ENCODE measurements at regions not wholly inside any gene's neighbourhood (a gene's known extent, or its start where the extent isn't known, plus 50 kb on each side); places are given as distances from the start of the nearest gene placed in this dataset.
"Not testable (repeated sequence)": the region's sequence is repeated elsewhere in the genome, so short reads cannot be mapped to it uniquely, and the experiment has no call there.

GRCh38 chr12:116450406-116450910, 108.7 kb upstream of the MAP1LC3B2 start:
- Histone ChIP-seq H3K4me1 (ENCODE audit: low read depth) (peaks cover 5% of the 10 kb centered on the region), H3K9me3 (no peaks in the 10 kb centered on the region), H3K4me3 (no peak overlapping the region), H3K36me3 (ENCODE audit: low read depth) (no peaks in the 10 kb centered on the region)
- no peak for ATAC-seq
- intact Hi-C loops (cut with DNase I, micrococcal nuclease) = no loop called here
- TF ChIP-seq CTCF (IDR thresholded peaks at IDR 0.05) = no peak
- no peak for DNase-seq

GRCh38 chr12:116452975-116453374, 106.2 kb upstream of the MAP1LC3B2 start:
- H3K4me3 ChIP-seq; DNase-seq; intact Hi-C loops (cut with DNase I, micrococcal nuclease); H3K9me3 ChIP-seq; ATAC-seq; H3K36me3 ChIP-seq (ENCODE audit: low read depth): not testable (repeated sequence)
- H3K4me1 ChIP-seq (ENCODE audit: low read depth) = peaks cover 11% of the 10 kb centered on the region

GRCh38 chr12:116453631-116454030, 105.5 kb upstream of the MAP1LC3B2 start:
- H3K36me3 ChIP-seq (ENCODE audit: low read depth) = no peaks in the 10 kb centered on the region
- no peaks in the 10 kb centered on the region for H3K9me3 ChIP-seq
- no peak for TF ChIP-seq CTCF (IDR thresholded peaks at IDR 0.05)
- peaks cover 11% of the 10 kb centered on the region for H3K4me1 ChIP-seq (ENCODE audit: low read depth)
- intact Hi-C loops (cut with DNase I, micrococcal nuclease) = no loop called here
- H3K4me3 ChIP-seq = no peak overlapping the region
- no peak for DNase-seq
- no peak for ATAC-seq

- intact Hi-C loops (cut with DNase I, micrococcal nuclease) = no loop called here
- no peaks in the 10 kb centered on the region for H3K9me3 ChIP-seq
- DNase-seq (no peak), ATAC-seq (no peak)
- peaks cover 11% of the 10 kb centered on the region for H3K4me1 ChIP-seq (ENCODE audit: low read depth)
- no peak overlapping the region for H3K4me3 ChIP-seq
- no peaks in the 10 kb centered on the region for H3K36me3 ChIP-seq (ENCODE audit: low read depth)
- TF ChIP-seq CTCF (IDR thresholded peaks at IDR 0.05) = no peak
These were observed 105.1 kb upstream of the MAP1LC3B2 start for GRCh38 chr12:116454076-116454475.

- DNase-seq (no peak), ATAC-seq (peak; percentile 47)
- H3K9me3 ChIP-seq = no peaks in the 10 kb centered on the region
- H3K4me3 ChIP-seq = no peak overlapping the region
- intact Hi-C loops (cut with DNase I, micrococcal nuclease) = no loop called here
- no peak for TF ChIP-seq CTCF (IDR thresholded peaks at IDR 0.05)
- H3K36me3 ChIP-seq (ENCODE audit: low read depth) = no peaks in the 10 kb centered on the region
- peaks cover 11% of the 10 kb centered on the region for H3K4me1 ChIP-seq (ENCODE audit: low read depth)
These were observed 104.2 kb upstream of the MAP1LC3B2 start for GRCh38 chr12:116454950-116455447.

- no peaks in the 10 kb centered on the region for H3K9me3 ChIP-seq
- no peak overlapping the region for H3K4me3 ChIP-seq
- peaks cover 11% of the 10 kb centered on the region for H3K4me1 ChIP-seq (ENCODE audit: low read depth)
- ATAC-seq (peak; percentile 82), DNase-seq (peak in 2 of 3 donors; percentile 57 to 80)
- TF ChIP-seq CTCF (IDR thresholded peaks at IDR 0.05) = no peak
- intact Hi-C loops (cut with DNase I, micrococcal nuclease) = no loop called here
- H3K36me3 ChIP-seq (ENCODE audit: low read depth) = no peaks in the 10 kb centered on the region
These were observed 103.4 kb upstream of the MAP1LC3B2 start for GRCh38 chr12:116455540-116456329.
